GM12872 (cell line): ENCODE measurements at regions not wholly inside any gene's neighbourhood (a gene's known extent, or its start where the extent isn't known, plus 50 kb on each side); places are given as distances from the start of the nearest gene placed in this dataset.

ENCODE experiments used
- TF ChIP-seq, protein P1 (sequence below): IDR thresholded peaks from 3 replicates; pipeline ENCODE4 v1.5.1; 2011; ENCODE audit warnings: low read depth, mild to moderate bottlenecking, low read length, moderate library complexity; ENCODE audit not compliant: insufficient read depth

DNA sequence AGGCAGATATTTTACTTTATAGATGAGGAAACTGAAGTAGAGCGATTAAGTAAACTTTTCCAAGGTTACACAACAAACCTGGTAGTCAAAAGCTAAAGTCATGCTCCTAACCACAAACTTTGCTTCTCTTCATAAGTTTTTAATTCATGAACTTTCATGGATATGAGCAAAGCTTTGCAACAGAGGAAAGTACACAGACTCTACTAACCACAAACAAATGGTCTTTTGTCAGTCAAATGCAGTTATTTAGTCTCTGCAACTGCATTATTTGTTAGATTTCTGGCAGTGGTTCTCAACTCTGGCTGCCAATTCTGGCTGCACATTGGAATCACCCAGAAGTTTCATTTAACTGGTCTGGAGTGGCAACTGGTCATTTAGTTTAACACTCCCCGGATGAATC lies 140.6 kb upstream of the TMEM168 start:
- TF ChIP-seq, protein P1, sequence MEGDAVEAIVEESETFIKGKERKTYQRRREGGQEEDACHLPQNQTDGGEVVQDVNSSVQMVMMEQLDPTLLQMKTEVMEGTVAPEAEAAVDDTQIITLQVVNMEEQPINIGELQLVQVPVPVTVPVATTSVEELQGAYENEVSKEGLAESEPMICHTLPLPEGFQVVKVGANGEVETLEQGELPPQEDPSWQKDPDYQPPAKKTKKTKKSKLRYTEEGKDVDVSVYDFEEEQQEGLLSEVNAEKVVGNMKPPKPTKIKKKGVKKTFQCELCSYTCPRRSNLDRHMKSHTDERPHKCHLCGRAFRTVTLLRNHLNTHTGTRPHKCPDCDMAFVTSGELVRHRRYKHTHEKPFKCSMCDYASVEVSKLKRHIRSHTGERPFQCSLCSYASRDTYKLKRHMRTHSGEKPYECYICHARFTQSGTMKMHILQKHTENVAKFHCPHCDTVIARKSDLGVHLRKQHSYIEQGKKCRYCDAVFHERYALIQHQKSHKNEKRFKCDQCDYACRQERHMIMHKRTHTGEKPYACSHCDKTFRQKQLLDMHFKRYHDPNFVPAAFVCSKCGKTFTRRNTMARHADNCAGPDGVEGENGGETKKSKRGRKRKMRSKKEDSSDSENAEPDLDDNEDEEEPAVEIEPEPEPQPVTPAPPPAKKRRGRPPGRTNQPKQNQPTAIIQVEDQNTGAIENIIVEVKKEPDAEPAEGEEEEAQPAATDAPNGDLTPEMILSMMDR, result no peak

DNA sequence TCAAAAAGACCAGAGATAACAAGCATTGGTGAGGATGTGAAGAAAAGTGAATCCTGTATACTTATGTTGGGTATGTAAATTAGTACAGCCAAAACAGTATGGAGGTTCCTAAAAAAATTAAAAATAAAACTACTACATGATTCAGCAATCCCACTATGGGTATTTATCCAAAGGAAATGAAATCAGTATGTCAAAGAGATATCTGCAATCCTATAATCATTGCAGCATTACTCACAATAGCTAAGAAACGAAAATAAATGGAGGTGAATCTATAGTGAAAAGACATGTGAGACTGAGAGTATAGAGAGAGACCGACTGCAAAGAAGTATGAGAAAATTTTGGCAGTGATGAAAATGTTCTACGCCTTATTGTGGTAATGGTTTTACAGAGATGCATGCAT lies 139.2 kb upstream of the TMEM168 start:
- TF ChIP-seq, protein P1, result no peak

DNA sequence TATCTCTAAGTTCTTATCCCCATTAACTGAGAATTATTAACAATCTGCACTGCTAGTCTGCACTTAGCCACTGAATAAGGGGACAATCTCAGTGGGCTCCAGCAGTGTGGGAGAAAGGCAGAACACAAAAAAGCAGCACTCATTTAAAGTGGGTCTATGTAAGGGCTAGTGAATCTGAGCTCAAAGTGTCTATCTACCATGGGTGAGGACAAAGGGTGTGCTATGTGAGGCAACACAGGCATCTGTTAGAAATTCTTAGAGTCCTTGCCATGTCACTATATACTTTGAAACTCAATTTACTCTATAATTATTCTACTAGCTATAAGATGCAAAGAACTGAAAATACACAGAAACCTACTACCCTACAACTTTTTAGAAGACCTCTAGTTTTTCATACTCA lies 135.8 kb upstream of the TMEM168 start:
- TF ChIP-seq, protein P1, result no peak

- TF ChIP-seq, protein P1, result no peak
These were observed 117.9 kb upstream of the TMEM168 start for GRCh38 chr7:112908086-112908485.

DNA sequence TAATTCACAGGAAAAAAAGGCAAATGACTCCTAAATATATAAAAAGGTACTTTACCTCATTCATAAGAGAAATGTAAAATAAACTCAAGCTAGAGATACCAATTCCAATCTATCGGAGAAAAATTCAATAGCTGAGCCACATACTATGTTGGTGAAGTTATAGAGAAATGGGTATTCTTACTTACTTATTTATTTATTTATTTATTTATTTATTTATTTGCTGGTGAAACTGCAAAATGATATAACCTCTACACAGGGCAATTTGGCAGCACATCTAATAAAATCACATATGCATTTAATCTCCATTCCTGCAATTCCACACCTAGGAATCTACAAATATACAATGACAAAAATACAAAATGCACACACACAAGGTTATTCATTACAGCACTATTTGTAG lies 117.5 kb upstream of the TMEM168 start:
- TF ChIP-seq, protein P1, result no peak

DNA sequence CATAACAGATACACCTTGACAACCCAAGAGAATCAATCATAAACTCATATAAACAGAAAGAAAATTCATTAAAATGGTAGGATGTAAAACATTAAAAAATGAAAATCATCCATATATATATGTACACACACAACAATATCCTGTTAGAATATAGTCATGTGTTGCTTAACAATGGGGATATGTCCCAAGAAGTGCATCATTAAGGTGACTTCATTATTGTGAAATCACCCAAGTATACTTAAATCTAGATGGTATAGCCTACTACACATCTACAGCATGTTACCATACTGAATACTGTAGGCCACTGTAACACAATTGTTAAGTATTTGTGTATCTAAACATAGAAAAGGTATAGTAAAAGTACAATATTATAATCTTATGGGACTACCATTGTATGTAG lies 115.8 kb upstream of the TMEM168 start:
- TF ChIP-seq, protein P1, result no peak

GRCh38 chr7:112905413-112905812 lies 115.2 kb upstream of the TMEM168 start:
- TF ChIP-seq, protein P1, result no peak
